Peyer's patch (tissue), 4 donors: ENCODE measurements at regions not wholly inside any gene's neighbourhood (a gene's known extent, or its start where the extent isn't known, plus 50 kb on each side); places are given as distances from the start of the nearest gene placed in this dataset.

Experiments used
- DNase-seq, 3 donors: peaks; one replicate each; pipeline ENCODE4 v3.0.0-alpha.2; 2017 to 2019
- H3K27ac ChIP-seq, 4 donors: fragments of 200-600 bp; sonication (generic); one replicate each; pipeline ENCODE4 v1.5.1; 2016 to 2019
- H3K27me3 ChIP-seq, 2 donors: fragments of 200-600 bp; sonication (generic); one replicate each; pipeline ENCODE4 v1.5.1; 2019
- H3K36me3 ChIP-seq, 3 donors: fragments of 200-600 bp; sonication (generic); one replicate each; pipeline ENCODE4 v1.5.1; 2016 to 2019
- H3K4me1 ChIP-seq, 4 donors: fragments of 200-600 bp; sonication (generic); one replicate each; pipeline ENCODE4 v1.5.1; 2016 to 2019
- H3K4me3 ChIP-seq, 4 donors: fragments of 200-600 bp; sonication (generic); 1 replicate in 3 of 4; 2 replicates in 1 of 4; pipeline ENCODE4 v1.5.1; 2016 to 2019; ENCODE audit warnings: mild to moderate bottlenecking in 1 of 4
- H3K9me3 ChIP-seq, 4 donors: fragments of 200-600 bp; sonication (generic); one replicate each; pipeline ENCODE4 v1.5.1; 2016 to 2019; ENCODE audit warnings: mild to moderate bottlenecking in 1 of 4
- POLR2A ChIP-seq, 2 donors: fragments of 450-650 bp; IDR thresholded peaks; one replicate each; pipeline ENCODE4 v1.5.1; 2017; ENCODE audit warnings: antibody characterized with exemption in 2 of 2, mild to moderate bottlenecking in 2 of 2, moderate library complexity in 2 of 2
- TF ChIP-seq, protein P1 (sequence below), 6 experiments: fragments of 450-650 bp in 4 of 6; fragments of 200-600 bp in 2 of 6; sonication (generic) in 1 of 6; IDR thresholded peaks; one replicate each; pipeline ENCODE4 v1.5.1; 2017 to 2019; ENCODE audit warnings: antibody characterized with exemption in 6 of 6, mild to moderate bottlenecking in 3 of 6, moderate library complexity in 1 of 6

DNA sequence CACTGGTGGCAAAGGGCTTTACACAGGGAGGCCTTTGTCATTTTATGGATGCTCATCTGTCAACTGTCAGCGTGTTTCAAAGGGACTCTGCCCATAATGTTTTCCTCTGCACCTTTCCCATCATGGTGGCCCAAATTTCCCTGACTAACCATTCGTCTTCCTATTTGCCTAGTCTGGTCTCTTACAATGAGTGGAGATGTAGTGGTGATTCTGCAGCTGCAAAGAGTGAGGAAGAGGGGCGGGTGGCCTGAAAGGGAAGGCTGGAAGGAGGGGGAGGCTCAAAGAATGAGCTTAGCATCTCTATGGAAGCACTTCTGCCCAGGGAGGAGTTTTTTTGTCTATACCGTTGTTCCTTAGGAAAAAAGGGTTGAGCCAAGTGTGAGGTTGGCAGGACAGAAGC lies 447.5 kb downstream of the NKX6-1 start:
- no peaks in the 10 kb centered on the region for H3K9me3 ChIP-seq
- H3K36me3 ChIP-seq = no peaks in the 10 kb centered on the region
- H3K27me3 ChIP-seq = no peaks in the 10 kb centered on the region
- no peaks in the 10 kb centered on the region for H3K4me1 ChIP-seq
- no peak overlapping the region for H3K4me3 ChIP-seq
- no peak for TF ChIP-seq POLR2A (IDR thresholded peaks at IDR 0.05)
- no peak overlapping the region for H3K27ac ChIP-seq
- DNase-seq = no peak

DNA sequence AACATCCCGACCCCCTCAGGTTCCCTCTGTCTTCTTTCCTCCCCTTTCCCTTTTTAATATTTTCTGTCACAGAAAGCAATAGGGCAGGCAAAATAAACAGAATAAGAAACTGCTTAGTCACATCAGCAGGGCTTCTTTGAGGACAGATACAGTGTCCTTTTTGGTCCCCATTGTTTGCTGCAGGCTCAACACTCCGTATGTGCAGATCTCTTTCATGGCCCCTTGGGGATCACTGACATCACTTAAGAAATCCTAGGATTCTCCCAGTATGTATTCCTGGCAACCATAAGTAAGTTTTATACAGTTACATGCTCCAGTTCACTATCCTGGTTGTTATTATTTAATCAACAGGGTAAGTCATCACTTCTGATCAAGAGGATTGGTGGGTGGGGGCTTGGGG lies 448.0 kb downstream of the NKX6-1 start:
- TF ChIP-seq, protein P1, sequence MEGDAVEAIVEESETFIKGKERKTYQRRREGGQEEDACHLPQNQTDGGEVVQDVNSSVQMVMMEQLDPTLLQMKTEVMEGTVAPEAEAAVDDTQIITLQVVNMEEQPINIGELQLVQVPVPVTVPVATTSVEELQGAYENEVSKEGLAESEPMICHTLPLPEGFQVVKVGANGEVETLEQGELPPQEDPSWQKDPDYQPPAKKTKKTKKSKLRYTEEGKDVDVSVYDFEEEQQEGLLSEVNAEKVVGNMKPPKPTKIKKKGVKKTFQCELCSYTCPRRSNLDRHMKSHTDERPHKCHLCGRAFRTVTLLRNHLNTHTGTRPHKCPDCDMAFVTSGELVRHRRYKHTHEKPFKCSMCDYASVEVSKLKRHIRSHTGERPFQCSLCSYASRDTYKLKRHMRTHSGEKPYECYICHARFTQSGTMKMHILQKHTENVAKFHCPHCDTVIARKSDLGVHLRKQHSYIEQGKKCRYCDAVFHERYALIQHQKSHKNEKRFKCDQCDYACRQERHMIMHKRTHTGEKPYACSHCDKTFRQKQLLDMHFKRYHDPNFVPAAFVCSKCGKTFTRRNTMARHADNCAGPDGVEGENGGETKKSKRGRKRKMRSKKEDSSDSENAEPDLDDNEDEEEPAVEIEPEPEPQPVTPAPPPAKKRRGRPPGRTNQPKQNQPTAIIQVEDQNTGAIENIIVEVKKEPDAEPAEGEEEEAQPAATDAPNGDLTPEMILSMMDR (IDR thresholded peaks at IDR 0.05) = no peak
- no peak for TF ChIP-seq POLR2A (IDR thresholded peaks at IDR 0.05)
- no peak overlapping the region for H3K27ac ChIP-seq
- no peaks in the 10 kb centered on the region for H3K4me1 ChIP-seq
- H3K36me3 ChIP-seq = no peaks in the 10 kb centered on the region
- H3K4me3 ChIP-seq = no peak overlapping the region
- H3K27me3 ChIP-seq = no peaks in the 10 kb centered on the region
- H3K9me3 ChIP-seq = no peaks in the 10 kb centered on the region
- no peak for DNase-seq

GRCh38 chr4:84050015-84050414 lies 449.1 kb downstream of the NKX6-1 start:
- TF ChIP-seq, protein P1 (IDR thresholded peaks at IDR 0.05) = no peak
- no peak for TF ChIP-seq POLR2A (IDR thresholded peaks at IDR 0.05)
- Histone ChIP-seq H3K36me3 (no peaks in the 10 kb centered on the region), H3K27ac (no peak overlapping the region), H3K4me3 (no peak overlapping the region), H3K4me1 (no peaks in the 10 kb centered on the region), H3K27me3 (no peaks in the 10 kb centered on the region), H3K9me3 (no peaks in the 10 kb centered on the region)
- no peak for DNase-seq

GRCh38 chr4:84046551-84046950 lies 452.5 kb downstream of the NKX6-1 start:
- H3K27me3 ChIP-seq = no peaks in the 10 kb centered on the region

DNA sequence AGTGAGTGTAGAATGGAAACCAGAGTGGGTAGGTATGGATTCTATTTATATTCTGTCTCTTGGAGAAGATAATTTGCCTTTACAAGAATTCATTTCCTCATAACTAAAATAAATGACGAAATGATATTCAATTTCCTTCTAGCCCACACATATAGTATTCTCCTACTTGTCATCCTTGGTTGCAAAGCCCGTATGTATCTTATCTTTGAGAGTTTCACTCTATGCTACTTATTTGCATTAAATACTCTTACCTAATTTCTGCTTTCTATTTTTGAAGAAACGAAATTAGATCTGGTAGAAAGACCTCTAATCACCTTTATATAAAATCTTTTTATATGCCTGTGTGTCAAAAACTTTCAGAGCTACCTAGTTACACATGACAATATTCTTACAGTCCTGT lies 457.7 kb downstream of the NKX6-1 start:
- TF ChIP-seq POLR2A (IDR thresholded peaks at IDR 0.05) = no peak
- TF ChIP-seq, protein P1 (IDR thresholded peaks at IDR 0.05) = no peak
- Histone ChIP-seq H3K27me3 (no peaks in the 10 kb centered on the region), H3K4me1 (no peaks in the 10 kb centered on the region), H3K4me3 (no peak overlapping the region), H3K27ac (no peak overlapping the region), H3K36me3 (no peaks in the 10 kb centered on the region), H3K9me3 (no peaks in the 10 kb centered on the region)
- DNase-seq = no peak

More at GRCh38 chr4:84046551-84046950, 452.5 kb downstream of the NKX6-1 start:
- H3K9me3 ChIP-seq = no peaks in the 10 kb centered on the region
- no peaks in the 10 kb centered on the region for H3K36me3 ChIP-seq
- TF ChIP-seq, protein P1 (IDR thresholded peaks at IDR 0.05) = no peak
- TF ChIP-seq POLR2A (IDR thresholded peaks at IDR 0.05) = no peak
- no peak overlapping the region for H3K4me3 ChIP-seq
- H3K4me1 ChIP-seq = no peaks in the 10 kb centered on the region
- H3K27ac ChIP-seq = no peak overlapping the region
- no peak for DNase-seq

DNA sequence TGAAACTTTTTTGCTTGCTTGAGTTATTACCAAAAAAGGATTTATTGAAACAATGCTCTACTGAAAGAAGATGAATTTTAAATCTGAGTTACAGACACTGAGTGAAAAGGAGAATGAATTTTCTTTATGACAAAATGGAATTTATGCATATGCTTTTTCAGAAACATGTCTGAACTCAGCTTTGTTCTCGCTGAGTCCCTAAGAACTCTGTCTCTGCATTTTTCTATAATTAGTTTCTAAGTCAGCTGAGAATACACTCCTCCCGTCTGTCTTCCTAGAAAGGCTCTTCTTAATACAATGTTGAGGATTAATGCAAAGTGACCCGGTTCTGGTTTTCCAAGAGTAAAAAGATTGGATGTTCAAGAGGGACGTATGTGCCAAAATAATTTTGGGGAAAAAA lies 463.5 kb downstream of the NKX6-1 start:
- H3K9me3 ChIP-seq = no peaks in the 10 kb centered on the region
- H3K27me3 ChIP-seq = no peaks in the 10 kb centered on the region
- H3K4me1 ChIP-seq = no peaks in the 10 kb centered on the region
- no peak overlapping the region for H3K27ac ChIP-seq
- no peak for DNase-seq
- no peak overlapping the region for H3K4me3 ChIP-seq
- TF ChIP-seq, protein P1 (IDR thresholded peaks at IDR 0.05) = no peak
- TF ChIP-seq POLR2A (IDR thresholded peaks at IDR 0.05) = no peak
- no peaks in the 10 kb centered on the region for H3K36me3 ChIP-seq
